Glutamatergic neuron (in vitro differentiated cells): ENCODE measurements at regions not wholly inside any gene's neighbourhood (a gene's known extent, or its start where the extent isn't known, plus 50 kb on each side); places are given as distances from the start of the nearest gene placed in this dataset.

ENCODE experiments used
- DNase-seq: peaks from one replicate; pipeline ENCODE4 v3.0.0; 2022
- H3K27ac Mint-ChIP-seq: one replicate; pipeline ENCODE4 v1.8.0; 2020; ENCODE audit warnings: mild to moderate bottlenecking, mixed read lengths, inconsistent platforms; ENCODE audit not compliant: unreplicated experiment
- H3K27me3 Mint-ChIP-seq: one replicate; pipeline ENCODE4 v1.8.0; 2020; ENCODE audit warnings: mild to moderate bottlenecking, moderate library complexity, mixed read lengths, inconsistent platforms; ENCODE audit not compliant: unreplicated experiment
- H3K36me3 Mint-ChIP-seq: one replicate; pipeline ENCODE4 v1.8.0; 2020; ENCODE audit warnings: mild to moderate bottlenecking, mixed read lengths, inconsistent platforms; ENCODE audit not compliant: unreplicated experiment
- H3K4me1 Mint-ChIP-seq: one replicate; pipeline ENCODE4 v1.8.0; 2020; ENCODE audit warnings: mild to moderate bottlenecking, low read depth, mixed read lengths, inconsistent platforms; ENCODE audit not compliant: unreplicated experiment
- H3K4me3 Mint-ChIP-seq: one replicate; pipeline ENCODE4 v1.8.0; 2020; ENCODE audit warnings: mild to moderate bottlenecking, mixed read lengths, inconsistent platforms; ENCODE audit not compliant: unreplicated experiment
- H3K9me3 Mint-ChIP-seq: one replicate; pipeline ENCODE4 v1.8.0; 2020; ENCODE audit warnings: mild to moderate bottlenecking, moderate library complexity, mixed read lengths, inconsistent platforms; ENCODE audit not compliant: unreplicated experiment
- CTCF ChIP-seq: fragments of 200-600 bp; sonication (generic); IDR thresholded peaks from one replicate; pipeline ENCODE4 v1.5.0; 2021; ENCODE audit not compliant: partially characterized antibody, unreplicated experiment

GRCh38 chr18:34606851-34607250 is 103.2 kb upstream of the DTNA start:
- Mint-ChIP-seq H3K9me3 (no peaks in the 10 kb centered on the region), H3K27ac (no peak overlapping the region), H3K4me1 (no peaks in the 10 kb centered on the region), H3K27me3 (no peaks in the 10 kb centered on the region), H3K4me3 (no peak overlapping the region), H3K36me3 (no peaks in the 10 kb centered on the region)
- TF ChIP-seq CTCF, result no peak
- DNase-seq, result no peak

DNA sequence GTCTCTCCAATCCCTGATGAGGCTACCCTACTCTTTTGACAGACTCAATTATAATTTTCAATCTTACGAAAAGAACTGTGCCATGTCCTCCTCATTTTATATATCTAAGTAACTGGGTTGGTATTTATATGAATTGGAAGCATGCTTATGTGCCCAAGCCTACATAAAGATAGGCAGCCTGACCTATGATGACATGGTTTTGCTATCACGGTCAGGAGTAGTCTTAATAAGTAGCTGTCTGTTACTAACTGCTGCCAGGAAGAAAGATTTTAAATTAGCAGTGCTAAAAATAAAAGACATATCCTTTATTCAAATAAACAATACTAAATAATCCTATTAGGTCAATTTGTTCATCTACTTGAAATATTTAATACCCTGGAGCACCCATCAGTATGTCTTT is 102.0 kb upstream of the DTNA start:
- TF ChIP-seq CTCF, result no peak
- DNase-seq, result no peak
- H3K36me3 Mint-ChIP-seq, result no peaks in the 10 kb centered on the region
- H3K4me1 Mint-ChIP-seq, result no peaks in the 10 kb centered on the region
- H3K27me3 Mint-ChIP-seq, result no peaks in the 10 kb centered on the region
- no peak overlapping the region for H3K27ac Mint-ChIP-seq
- H3K4me3 Mint-ChIP-seq, result no peak overlapping the region
- no peaks in the 10 kb centered on the region for H3K9me3 Mint-ChIP-seq

- DNase-seq, result no peak
- Mint-ChIP-seq H3K9me3 (no peaks in the 10 kb centered on the region), H3K27me3 (no peaks in the 10 kb centered on the region), H3K27ac (no peak overlapping the region), H3K4me3 (no peak overlapping the region), H3K36me3 (no peaks in the 10 kb centered on the region), H3K4me1 (no peaks in the 10 kb centered on the region)
- TF ChIP-seq CTCF, result no peak
Observed at GRCh38 chr18:34609986-34610648, 100.0 kb upstream of the DTNA start.

DNA sequence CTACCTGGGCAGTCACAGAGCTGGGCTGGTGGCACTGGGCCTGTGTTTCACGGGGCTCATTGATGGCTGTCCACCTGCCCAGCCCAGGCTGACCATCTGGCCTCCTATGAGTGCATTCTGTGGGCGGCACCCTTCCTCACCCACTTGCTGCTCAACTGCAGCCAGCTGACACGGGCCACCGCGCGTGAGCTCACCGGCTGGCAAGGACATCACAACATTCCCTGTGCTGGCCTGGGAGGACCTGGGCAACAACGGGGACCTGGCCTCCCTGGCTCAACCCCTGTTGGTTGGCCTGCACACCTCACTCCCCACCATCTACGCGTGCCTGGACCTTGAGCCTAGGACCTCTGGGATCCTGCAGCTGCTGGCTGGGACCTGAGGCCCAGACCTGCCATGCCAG is 98.2 kb upstream of the DTNA start:
- H3K4me1 Mint-ChIP-seq, result no peaks in the 10 kb centered on the region
- peaks cover 4% of the 10 kb centered on the region for H3K9me3 Mint-ChIP-seq
- DNase-seq, result no peak
- H3K36me3 Mint-ChIP-seq, result peaks cover 5% of the 10 kb centered on the region
- H3K27ac Mint-ChIP-seq, result peak overlapping the region; percentile 43
- TF ChIP-seq CTCF, result no peak
- H3K4me3 Mint-ChIP-seq, result no peak overlapping the region
- peaks cover under 1% of the 10 kb centered on the region for H3K27me3 Mint-ChIP-seq

DNA sequence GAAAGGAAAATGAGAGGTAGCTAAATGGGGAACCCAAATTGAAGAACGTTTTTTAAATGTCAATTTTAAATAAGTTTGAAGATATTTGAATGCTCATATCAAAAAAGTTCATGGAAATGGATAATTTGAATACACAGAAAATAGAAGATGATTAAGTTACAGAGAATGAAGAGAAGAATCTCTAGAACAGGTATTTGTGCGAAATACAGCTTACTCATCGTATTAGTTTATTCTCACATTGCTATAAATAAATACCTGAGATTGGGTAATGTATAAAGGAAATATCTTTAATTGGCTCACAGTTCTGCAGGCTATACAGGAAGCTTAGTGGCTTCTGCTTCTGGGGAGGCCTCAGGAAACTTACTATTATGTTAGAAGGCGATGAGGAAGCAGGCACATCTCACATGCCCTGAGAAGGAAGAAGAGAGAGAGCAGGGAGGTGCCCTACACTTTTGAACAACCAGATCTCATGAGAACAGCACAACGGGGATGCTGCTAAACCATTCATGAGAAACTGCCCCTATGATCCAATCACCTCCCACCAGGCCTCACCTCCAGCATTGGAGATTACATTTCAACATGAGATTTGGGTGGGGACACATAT is 89.7 kb upstream of the DTNA start:
- no peak overlapping the region for H3K27ac Mint-ChIP-seq
- H3K9me3 Mint-ChIP-seq, result peaks cover 4% of the 10 kb centered on the region
- H3K36me3 Mint-ChIP-seq, result peaks cover 7% of the 10 kb centered on the region
- no peaks in the 10 kb centered on the region for H3K4me1 Mint-ChIP-seq
- H3K4me3 Mint-ChIP-seq, result no peak overlapping the region
- no peak for DNase-seq
- H3K27me3 Mint-ChIP-seq, result peaks cover 1% of the 10 kb centered on the region
- TF ChIP-seq CTCF, result no peak
